Colonic mucosa (tissue), 4 donors: ENCODE measurements at regions not wholly inside any gene's neighbourhood (a gene's known extent, or its start where the extent isn't known, plus 50 kb on each side); places are given as distances from the start of the nearest gene placed in this dataset.

ENCODE experiments used
- DNase-seq: peaks from one replicate; pipeline ENCODE4 v3.0.0-alpha.2; 2020
- H3K27ac ChIP-seq: fragments of 200-600 bp; one replicate; pipeline ENCODE4 v1.8.0; 2021
- H3K27me3 ChIP-seq: fragments of 200-600 bp; one replicate; pipeline ENCODE4 v1.8.0; 2021
- H3K36me3 ChIP-seq: fragments of 200-600 bp; one replicate; pipeline ENCODE4 v1.8.0; 2021
- H3K4me1 ChIP-seq: fragments of 200-600 bp; one replicate; pipeline ENCODE4 v1.8.0; 2021; ENCODE audit warnings: mild to moderate bottlenecking
- H3K4me3 ChIP-seq: fragments of 200-600 bp; one replicate; pipeline ENCODE4 v1.8.0; 2021
- H3K9ac ChIP-seq, 2 donors: one replicate each; pipeline ENCODE4 v1.7.0; 2013; ENCODE audit warnings: control low read depth in 2 of 2, low read depth in 2 of 2, low read length in 2 of 2
- H3K9me3 ChIP-seq: fragments of 200-600 bp; one replicate; pipeline ENCODE4 v1.8.0; 2021
- CTCF ChIP-seq: fragments of 200-600 bp; IDR thresholded peaks from one replicate; pipeline ENCODE4 v1.8.0; 2022; ENCODE audit warnings: antibody characterized with exemption, mild to moderate bottlenecking
- intact Hi-C: fragments of 100-400 bp; cut with DNase I; formaldehyde crosslinking; loops from one replicate; pipeline ENCODE4 v1.14.1; 2022
- donor health status: healthy.
- donor health status: DM: no; HTN: no; CAD: no.
- donor health status: DM: no; HTN: no; CAD: no.

GRCh38 chr12:114945351-114945750 lies 261.4 kb upstream of the TBX3 start:
- Histone ChIP-seq H3K27me3 (no peaks in the 10 kb centered on the region), H3K27ac (no peak overlapping the region), H3K9ac (no peak overlapping the region), H3K4me3 (no peak overlapping the region), H3K9me3 (no peaks in the 10 kb centered on the region), H3K36me3 (no peaks in the 10 kb centered on the region), H3K4me1 (no peaks in the 10 kb centered on the region)
- DNase-seq, result no peak
- intact Hi-C loops, result no loop called here
- no peak for TF ChIP-seq CTCF

GRCh38 chr12:114944736-114945135 lies 260.8 kb upstream of the TBX3 start:
- H3K9me3 ChIP-seq, result no peaks in the 10 kb centered on the region
- no peaks in the 10 kb centered on the region for H3K36me3 ChIP-seq
- no peaks in the 10 kb centered on the region for H3K27me3 ChIP-seq
- intact Hi-C loops, result no loop called here
- no peak overlapping the region for H3K9ac ChIP-seq
- H3K4me3 ChIP-seq, result no peak overlapping the region
- no peaks in the 10 kb centered on the region for H3K4me1 ChIP-seq
- no peak overlapping the region for H3K27ac ChIP-seq
- TF ChIP-seq CTCF, result no peak
- no peak for DNase-seq

- H3K9ac ChIP-seq, result no peak overlapping the region
- no peaks in the 10 kb centered on the region for H3K36me3 ChIP-seq
- H3K9me3 ChIP-seq, result no peaks in the 10 kb centered on the region
- H3K27ac ChIP-seq, result no peak overlapping the region
- no peak for DNase-seq
- H3K4me1 ChIP-seq, result no peaks in the 10 kb centered on the region
- H3K4me3 ChIP-seq, result no peak overlapping the region
- intact Hi-C loops, result no loop called here
- no peaks in the 10 kb centered on the region for H3K27me3 ChIP-seq
- TF ChIP-seq CTCF, result no peak
Observed at GRCh38 chr12:114943601-114944000, 259.6 kb upstream of the TBX3 start.

DNA sequence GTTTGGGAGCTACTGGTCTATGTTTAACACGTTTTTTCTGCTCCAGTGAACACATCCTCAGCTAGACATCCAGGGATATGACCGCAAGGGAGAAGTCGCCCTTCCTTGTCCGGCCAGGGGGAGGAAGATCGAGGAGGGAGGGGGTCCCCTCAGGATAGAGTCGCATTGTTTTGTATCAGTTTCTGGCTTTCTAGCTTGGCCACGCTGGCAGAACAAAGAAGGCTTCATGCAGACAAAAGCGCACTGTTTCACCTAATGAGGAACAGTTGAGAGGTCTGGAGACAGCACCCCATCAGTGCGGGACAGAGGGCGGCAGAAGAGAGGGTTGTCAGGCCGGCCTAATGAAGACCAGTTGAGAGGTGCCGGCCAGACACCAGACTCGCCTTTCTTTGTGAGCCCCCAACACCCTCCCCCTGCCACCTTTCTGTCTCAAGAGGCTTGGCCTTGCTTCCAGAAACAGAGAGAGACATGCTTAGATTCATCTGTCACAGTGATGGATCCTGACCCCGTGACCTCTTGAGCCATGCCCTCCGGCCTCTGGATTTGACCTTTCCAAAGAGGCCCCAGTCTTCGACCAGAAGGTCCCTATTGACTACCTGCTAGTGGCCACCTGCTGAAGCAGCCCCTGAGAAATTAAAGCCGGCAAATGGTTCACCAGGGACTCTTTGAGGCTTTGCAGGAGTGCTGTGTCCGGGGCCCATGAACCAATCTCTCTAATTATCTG lies 254.7 kb upstream of the TBX3 start:
- Histone ChIP-seq H3K27me3 (no peaks in the 10 kb centered on the region), H3K9me3 (no peaks in the 10 kb centered on the region), H3K9ac (no peak overlapping the region), H3K36me3 (no peaks in the 10 kb centered on the region), H3K4me3 (no peak overlapping the region), H3K27ac (no peak overlapping the region), H3K4me1 (no peaks in the 10 kb centered on the region)
- no peak for DNase-seq
- no peak for TF ChIP-seq CTCF
- intact Hi-C loops, result no loop called here

GRCh38 chr12:114936148-114937079 lies 252.4 kb upstream of the TBX3 start:
- H3K27ac ChIP-seq, result no peak overlapping the region
- intact Hi-C loops, result no loop called here
- H3K9me3 ChIP-seq, result no peaks in the 10 kb centered on the region
- no peaks in the 10 kb centered on the region for H3K36me3 ChIP-seq
- H3K4me1 ChIP-seq, result no peaks in the 10 kb centered on the region
- no peak overlapping the region for H3K4me3 ChIP-seq
- DNase-seq, result no peak
- TF ChIP-seq CTCF, result no peak
- no peaks in the 10 kb centered on the region for H3K27me3 ChIP-seq
- H3K9ac ChIP-seq, result no peak overlapping the region
